Transverse colon (tissue), 4 donors: ENCODE measurements at regions not wholly inside any gene's neighbourhood (a gene's known extent, or its start where the extent isn't known, plus 50 kb on each side); places are given as distances from the start of the nearest gene placed in this dataset.
"Not testable (repeated sequence)": the region's sequence is repeated elsewhere in the genome, so short reads cannot be mapped to it uniquely, and the experiment has no call there.

Experiments
- DNase-seq: peaks from one replicate; pipeline ENCODE4 v3.0.0-alpha.2; 2019
- H3K27ac ChIP-seq, 4 donors: fragments of 200-600 bp; sonication (generic); 2 replicates each; pipeline ENCODE4 v1.5.1; 2016 to 2018; ENCODE audit warnings: inconsistent platforms in 4 of 4
- H3K27me3 ChIP-seq: fragments of 200-600 bp; sonication (generic); 2 replicates; pipeline ENCODE4 v1.5.1; 2017; ENCODE audit warnings: inconsistent platforms
- H3K36me3 ChIP-seq, 4 donors: fragments of 200-600 bp; sonication (generic); 2 replicates each; pipeline ENCODE4 v1.5.1; 2017 to 2019; ENCODE audit warnings: inconsistent platforms in 4 of 4
- H3K4me1 ChIP-seq, 4 donors: fragments of 200-600 bp; sonication (generic); 2 replicates each; pipeline ENCODE4 v1.5.1; 2017 to 2020; ENCODE audit warnings: inconsistent platforms in 4 of 4
- H3K4me3 ChIP-seq, 4 donors: fragments of 200-600 bp; sonication (generic); 1 replicate in 1 of 4; 2 replicates in 3 of 4; pipeline versions ENCODE4 v1.5.1 to v1.6.1; 2017 to 2019; ENCODE audit warnings: inconsistent platforms in 4 of 4
- H3K9me3 ChIP-seq, 2 donors: fragments of 200-600 bp; sonication (generic); 2 replicates each; pipeline ENCODE4 v1.5.1; 2017 to 2019; ENCODE audit warnings: inconsistent platforms in 2 of 2
- EP300 ChIP-seq: sonication (generic); formaldehyde crosslinking; IDR thresholded peaks from one replicate; pipeline ENCODE4 v1.6.1; 2017; ENCODE audit warnings: antibody characterized with exemption, low read depth
- POLR2A ChIP-seq: fragments of 450-650 bp; IDR thresholded peaks from one replicate; pipeline ENCODE4 v1.6.1; 2016; ENCODE audit warnings: antibody characterized with exemption, mild to moderate bottlenecking, moderate library complexity
- POLR2AphosphoS5 ChIP-seq, 3 donors: sonication (generic); formaldehyde crosslinking; IDR thresholded peaks; one replicate each; pipeline ENCODE4 v1.6.1; 2016; ENCODE audit warnings: antibody characterized with exemption in 3 of 3
- WGBS, 2 donors: methylation state at CpG; one replicate each; pipeline ENCODE4 v1.1.5; 2018; ENCODE audit warnings: low coverage in 1 of 2; 5-methylcytosine and 5-hydroxymethylcytosine counted together
- in situ Hi-C, 4 donors: fragments of 200-750 bp; cut with MboI; loops; one replicate each; pipeline versions ENCODE4 v1.15.0 to v1.15.1; 2017; ENCODE audit warnings: low sequenced_read_pairs in 3 of 4, low pct_ligation_motif_present in 1 of 4, low pct_unique_long_range_greater_than_20kb in 1 of 4
- intact Hi-C: fragments of 100-400 bp; cut with DNase I; formaldehyde crosslinking; loops from one replicate; pipeline ENCODE4 v1.15.1; 2023; ENCODE audit warnings: low total_unique reads
- TF ChIP-seq, protein P1 (sequence below), 5 experiments: fragments of 200-600 bp in 3 of 5; fragments of 450-650 bp in 2 of 5; sonication (generic) in 3 of 5; IDR thresholded peaks; 1 replicate in 2 of 5; 2 replicates in 3 of 5; pipeline ENCODE4 v1.5.1; 2016 to 2017; ENCODE audit warnings: antibody characterized with exemption in 5 of 5, inconsistent platforms in 3 of 5, mild to moderate bottlenecking in 2 of 5, moderate library complexity in 1 of 5

- H3K4me3 ChIP-seq = no peak overlapping the region
- DNase-seq = no peak
- intact Hi-C loops (no loop called here), in situ Hi-C loops (no loop called here)
- no peaks in the 10 kb centered on the region for H3K36me3 ChIP-seq
- no peaks in the 10 kb centered on the region for H3K4me1 ChIP-seq
- WGBS, 2 donors = 7 to 29% methylated on average over 4 of the region's 4 CpGs
- TF ChIP-seq POLR2A (no peak), EP300 (no peak), POLR2AphosphoS5 (IDR thresholded peaks at IDR 0.05) (no peak)
- TF ChIP-seq, protein P1, sequence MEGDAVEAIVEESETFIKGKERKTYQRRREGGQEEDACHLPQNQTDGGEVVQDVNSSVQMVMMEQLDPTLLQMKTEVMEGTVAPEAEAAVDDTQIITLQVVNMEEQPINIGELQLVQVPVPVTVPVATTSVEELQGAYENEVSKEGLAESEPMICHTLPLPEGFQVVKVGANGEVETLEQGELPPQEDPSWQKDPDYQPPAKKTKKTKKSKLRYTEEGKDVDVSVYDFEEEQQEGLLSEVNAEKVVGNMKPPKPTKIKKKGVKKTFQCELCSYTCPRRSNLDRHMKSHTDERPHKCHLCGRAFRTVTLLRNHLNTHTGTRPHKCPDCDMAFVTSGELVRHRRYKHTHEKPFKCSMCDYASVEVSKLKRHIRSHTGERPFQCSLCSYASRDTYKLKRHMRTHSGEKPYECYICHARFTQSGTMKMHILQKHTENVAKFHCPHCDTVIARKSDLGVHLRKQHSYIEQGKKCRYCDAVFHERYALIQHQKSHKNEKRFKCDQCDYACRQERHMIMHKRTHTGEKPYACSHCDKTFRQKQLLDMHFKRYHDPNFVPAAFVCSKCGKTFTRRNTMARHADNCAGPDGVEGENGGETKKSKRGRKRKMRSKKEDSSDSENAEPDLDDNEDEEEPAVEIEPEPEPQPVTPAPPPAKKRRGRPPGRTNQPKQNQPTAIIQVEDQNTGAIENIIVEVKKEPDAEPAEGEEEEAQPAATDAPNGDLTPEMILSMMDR (IDR thresholded peaks at IDR 0.05) = peak; percentile 50 to 73 (median 66)
- H3K9me3 ChIP-seq = no peaks in the 10 kb centered on the region
- H3K27ac ChIP-seq = peak overlapping the region in 1 of 4 donors; percentile 16
- H3K27me3 ChIP-seq = no peaks in the 10 kb centered on the region
Measured at GRCh38 chr1:78333502-78333901, 157.3 kb upstream of the PTGFR start.

DNA sequence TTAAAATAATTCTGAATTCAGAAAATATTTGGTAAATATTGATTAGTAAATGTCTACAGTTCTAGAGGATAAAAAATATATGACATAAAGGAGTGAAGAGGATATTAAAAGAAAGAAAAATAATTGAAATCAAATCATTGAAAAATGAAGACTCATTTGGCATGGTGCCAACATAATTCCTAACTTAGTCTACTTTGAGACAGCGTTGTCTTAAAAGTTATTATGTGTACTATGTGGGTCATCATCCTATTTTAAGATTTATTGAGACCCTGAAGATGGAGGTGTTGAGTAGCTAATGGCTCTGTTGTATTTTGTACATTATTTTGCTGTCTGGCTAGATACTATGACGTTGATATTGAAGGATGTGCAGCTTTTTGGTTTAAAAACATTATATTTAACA is 156.7 kb upstream of the PTGFR start:
- intact Hi-C loops = no loop called here
- peak overlapping the region in 1 of 4 donors; percentile 16 for H3K27ac ChIP-seq
- no peak overlapping the region for H3K4me3 ChIP-seq
- no peaks in the 10 kb centered on the region for H3K9me3 ChIP-seq
- in situ Hi-C loops = no loop called here
- DNase-seq = no peak
- no peaks in the 10 kb centered on the region for H3K4me1 ChIP-seq
- 53 to 70% methylated on average over 2 of the region's 2 CpGs for WGBS, 2 donors
- TF ChIP-seq, protein P1 (IDR thresholded peaks at IDR 0.05) = no peak
- TF ChIP-seq POLR2AphosphoS5 (IDR thresholded peaks at IDR 0.05) (no peak), EP300 (no peak), POLR2A (no peak)
- H3K36me3 ChIP-seq = no peaks in the 10 kb centered on the region
- no peaks in the 10 kb centered on the region for H3K27me3 ChIP-seq

- no peaks in the 10 kb centered on the region for H3K27me3 ChIP-seq
- H3K9me3 ChIP-seq = no peaks in the 10 kb centered on the region
- no peaks in the 10 kb centered on the region for H3K4me1 ChIP-seq
- H3K4me3 ChIP-seq = no peak overlapping the region
- H3K27ac ChIP-seq = no peak overlapping the region
- DNase-seq = no peak
- TF ChIP-seq, protein P1 (IDR thresholded peaks at IDR 0.05) = no peak
- TF ChIP-seq POLR2A = no peak
- no peak for TF ChIP-seq POLR2AphosphoS5 (IDR thresholded peaks at IDR 0.05)
- no peak for TF ChIP-seq EP300
- no peaks in the 10 kb centered on the region for H3K36me3 ChIP-seq
- WGBS, 2 donors = 65 to 70% methylated on average over 4 of the region's 4 CpGs
- in situ Hi-C loops (no loop called here), intact Hi-C loops (no loop called here)
Measured at GRCh38 chr1:78334952-78335351, 155.8 kb upstream of the PTGFR start.

DNA sequence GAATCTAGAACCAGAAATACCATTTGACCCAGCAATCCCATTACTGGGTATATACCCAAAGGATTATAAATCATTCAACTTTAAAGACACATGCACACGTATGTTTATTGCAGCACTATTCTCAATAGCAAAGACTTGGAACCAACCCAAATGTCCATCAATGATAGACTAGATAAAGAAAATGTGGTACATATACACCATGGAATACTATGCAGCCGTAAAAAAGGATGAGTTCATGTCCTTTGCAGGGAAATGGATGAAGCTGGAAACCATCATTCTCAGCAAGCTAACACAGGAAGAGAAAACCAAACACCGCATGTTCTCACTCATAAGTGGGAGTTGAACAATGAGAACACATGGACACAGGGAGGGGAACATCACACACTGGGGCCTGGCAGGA is 154.0 kb upstream of the PTGFR start:
- 61 to 78% methylated on average over 3 of the region's 3 CpGs for WGBS, 2 donors
- in situ Hi-C loops, intact Hi-C loops: not testable (repeated sequence)

DNA sequence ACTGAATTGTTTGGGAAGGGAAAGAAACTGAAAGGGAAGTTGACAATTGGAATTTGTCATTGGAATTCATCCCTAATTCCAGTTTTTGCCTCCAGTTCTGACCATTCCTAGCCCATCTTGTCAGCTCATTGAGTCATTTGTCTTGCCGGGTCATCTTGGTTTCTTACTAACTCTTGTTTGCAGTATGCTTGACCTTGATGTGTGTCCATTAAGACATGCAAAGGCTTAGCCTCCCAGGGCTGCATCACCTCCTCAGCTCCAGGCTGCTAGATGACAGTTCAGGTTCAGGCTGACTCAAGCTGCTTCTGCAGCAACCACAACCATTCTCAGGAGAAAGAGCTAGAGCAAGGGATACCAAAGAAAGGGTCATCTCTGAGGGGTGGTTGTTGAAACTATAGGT is 151.3 kb upstream of the PTGFR start:
- no peak for DNase-seq
- H3K27me3 ChIP-seq = no peaks in the 10 kb centered on the region
- TF ChIP-seq, protein P1 (IDR thresholded peaks at IDR 0.05) = no peak
- TF ChIP-seq POLR2AphosphoS5 (IDR thresholded peaks at IDR 0.05) (no peak), POLR2A (no peak), EP300 (no peak)
- no peak overlapping the region for H3K27ac ChIP-seq
- WGBS, 2 donors = 50 to 86% methylated on average over 1 of the region's 1 CpG
- in situ Hi-C loops (no loop called here), intact Hi-C loops (no loop called here)
- no peaks in the 10 kb centered on the region for H3K36me3 ChIP-seq
- H3K9me3 ChIP-seq = no peaks in the 10 kb centered on the region
- no peaks in the 10 kb centered on the region for H3K4me1 ChIP-seq
- no peak overlapping the region for H3K4me3 ChIP-seq

More for the DNA sequence above, 154.0 kb upstream of the PTGFR start:
- not testable (repeated sequence) for H3K9me3 ChIP-seq, H3K27me3 ChIP-seq, H3K4me3 ChIP-seq, H3K4me1 ChIP-seq, H3K36me3 ChIP-seq, H3K27ac ChIP-seq, DNase-seq
